Nephron (organoid): ENCODE measurements at regions not wholly inside any gene's neighbourhood (a gene's known extent, or its start where the extent isn't known, plus 50 kb on each side); places are given as distances from the start of the nearest gene placed in this dataset.

ENCODE experiments used
- H3K27ac Mint-ChIP-seq, 3 experiments: 2 replicates each; pipeline ENCODE4 v1.8.0; 2020; ENCODE audit warnings: mixed read lengths in 3 of 3, mild to moderate bottlenecking in 2 of 3, moderate library complexity in 1 of 3
- H3K27me3 Mint-ChIP-seq: 2 replicates; pipeline ENCODE4 v1.8.0; 2021; ENCODE audit warnings: low read depth, mild to moderate bottlenecking, moderate library complexity, mixed read lengths
- H3K36me3 Mint-ChIP-seq: 2 replicates; pipeline ENCODE4 v1.8.0; 2020; ENCODE audit warnings: low read depth, mixed read lengths
- H3K4me1 Mint-ChIP-seq: 2 replicates; pipeline ENCODE4 v1.8.0; 2020; ENCODE audit warnings: mixed read lengths
- H3K4me3 Mint-ChIP-seq, 3 experiments: 2 replicates each; pipeline ENCODE4 v1.8.0; 2020; ENCODE audit warnings: mild to moderate bottlenecking in 3 of 3, mixed read lengths in 3 of 3, moderate library complexity in 2 of 3
- H3K9me3 Mint-ChIP-seq: 2 replicates; pipeline ENCODE4 v1.8.0; 2020; ENCODE audit warnings: mixed read lengths
- TF ChIP-seq, protein P1 (sequence below), 3 experiments: fragments of 200-600 bp; sonication (generic); IDR thresholded peaks; one replicate each; pipeline ENCODE4 v1.5.0; 2021; ENCODE audit warnings: antibody characterized with exemption in 3 of 3; ENCODE audit not compliant: unreplicated experiment in 3 of 3

DNA sequence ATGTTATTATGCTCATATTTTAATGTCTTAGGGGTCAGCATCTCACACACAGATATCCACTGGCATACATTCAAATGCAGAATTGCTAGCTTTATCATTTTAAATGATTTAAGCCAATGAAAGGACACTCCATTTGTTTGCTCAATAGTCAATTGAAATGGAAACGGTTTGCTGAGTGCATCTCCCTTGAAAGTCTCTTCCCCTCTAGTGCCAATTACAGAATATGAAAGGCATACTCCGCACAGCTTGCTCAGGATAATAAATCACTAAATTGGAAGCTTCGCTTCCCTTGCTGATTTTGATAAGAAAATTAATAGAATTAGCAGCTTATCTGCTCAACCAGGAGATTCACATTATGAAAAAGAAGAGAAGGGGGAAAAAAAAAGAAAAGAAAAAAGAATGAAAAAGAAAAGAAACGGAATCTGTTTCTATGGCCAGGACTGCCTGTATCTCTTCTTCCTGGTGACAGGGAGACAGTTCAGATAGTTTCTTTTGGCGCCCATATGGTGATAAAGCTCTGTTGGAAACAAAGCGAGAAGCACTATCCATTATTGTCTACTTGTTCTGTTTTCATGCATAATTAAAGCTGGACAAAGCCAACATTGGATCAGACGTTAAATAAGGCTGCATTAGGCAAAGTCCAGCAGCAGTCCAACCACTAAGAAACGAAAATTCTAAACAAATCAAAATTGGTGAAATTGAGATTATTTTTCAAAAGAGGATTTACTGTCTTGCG is 225.0 kb downstream of the GXYLT1 start:
- TF ChIP-seq, protein P1, sequence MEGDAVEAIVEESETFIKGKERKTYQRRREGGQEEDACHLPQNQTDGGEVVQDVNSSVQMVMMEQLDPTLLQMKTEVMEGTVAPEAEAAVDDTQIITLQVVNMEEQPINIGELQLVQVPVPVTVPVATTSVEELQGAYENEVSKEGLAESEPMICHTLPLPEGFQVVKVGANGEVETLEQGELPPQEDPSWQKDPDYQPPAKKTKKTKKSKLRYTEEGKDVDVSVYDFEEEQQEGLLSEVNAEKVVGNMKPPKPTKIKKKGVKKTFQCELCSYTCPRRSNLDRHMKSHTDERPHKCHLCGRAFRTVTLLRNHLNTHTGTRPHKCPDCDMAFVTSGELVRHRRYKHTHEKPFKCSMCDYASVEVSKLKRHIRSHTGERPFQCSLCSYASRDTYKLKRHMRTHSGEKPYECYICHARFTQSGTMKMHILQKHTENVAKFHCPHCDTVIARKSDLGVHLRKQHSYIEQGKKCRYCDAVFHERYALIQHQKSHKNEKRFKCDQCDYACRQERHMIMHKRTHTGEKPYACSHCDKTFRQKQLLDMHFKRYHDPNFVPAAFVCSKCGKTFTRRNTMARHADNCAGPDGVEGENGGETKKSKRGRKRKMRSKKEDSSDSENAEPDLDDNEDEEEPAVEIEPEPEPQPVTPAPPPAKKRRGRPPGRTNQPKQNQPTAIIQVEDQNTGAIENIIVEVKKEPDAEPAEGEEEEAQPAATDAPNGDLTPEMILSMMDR (IDR thresholded peaks at IDR 0.05; ENCODE audit: unreplicated experiment in 3 of 3) = no peak
- Mint-ChIP-seq H3K4me1 (peaks cover 27% of the 10 kb centered on the region), H3K9me3 (no peaks in the 10 kb centered on the region), H3K36me3 (no peaks in the 10 kb centered on the region), H3K4me3 (peak overlapping the region; percentile 45 to 67 (median 66)), H3K27me3 (no peaks in the 10 kb centered on the region), H3K27ac (peak overlapping the region; percentile 10 to 71 (median 62))

DNA sequence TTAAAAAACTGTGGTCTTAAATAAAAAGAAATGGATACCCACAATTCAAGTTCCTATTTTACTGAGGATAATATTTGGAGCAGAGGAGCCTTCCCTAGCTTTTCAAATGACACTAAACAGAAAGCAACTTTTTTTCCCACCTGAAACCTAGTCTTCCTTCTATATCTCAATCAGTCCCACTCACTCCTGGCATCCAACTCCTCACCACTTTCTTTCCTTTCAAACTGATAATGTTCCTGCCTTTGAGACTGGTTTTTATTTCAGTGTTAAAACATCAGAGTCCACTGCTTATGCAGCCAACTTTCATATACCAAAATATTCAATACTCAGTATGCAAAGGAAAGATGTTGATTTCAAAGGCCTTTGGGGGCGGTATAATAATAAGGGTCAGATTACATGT is 225.6 kb downstream of the GXYLT1 start:
- Mint-ChIP-seq H3K27ac (peak overlapping the region in 1 of 3 experiments; percentile 62), H3K36me3 (no peaks in the 10 kb centered on the region), H3K4me1 (peaks cover 27% of the 10 kb centered on the region), H3K27me3 (no peaks in the 10 kb centered on the region), H3K4me3 (peak overlapping the region in 1 of 3 experiments; percentile 49), H3K9me3 (peaks cover under 1% of the 10 kb centered on the region)
- TF ChIP-seq, protein P1 (IDR thresholded peaks at IDR 0.05; ENCODE audit: unreplicated experiment in 3 of 3) = no peak

DNA sequence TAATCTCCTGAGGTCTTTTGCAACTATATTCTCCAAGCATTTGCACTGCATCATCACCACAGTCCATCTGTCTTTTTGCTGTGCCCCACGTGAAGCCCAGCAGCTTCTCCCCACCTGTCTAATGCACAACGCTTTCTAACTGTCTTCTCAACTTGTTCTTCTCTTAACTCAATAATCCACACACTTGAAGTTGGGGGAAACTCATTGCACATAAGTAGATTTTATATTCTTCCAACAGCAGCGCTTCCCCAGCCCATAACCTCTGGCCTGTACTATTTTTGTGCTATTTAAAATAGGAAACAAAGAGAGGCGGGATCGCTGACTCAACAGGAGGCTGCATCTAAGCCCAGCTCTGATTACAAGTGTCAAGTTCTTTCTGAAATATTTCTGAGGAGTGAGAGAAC is 226.7 kb downstream of the GXYLT1 start:
- Mint-ChIP-seq H3K9me3 (peaks cover 2% of the 10 kb centered on the region), H3K4me1 (peaks cover 27% of the 10 kb centered on the region), H3K4me3 (peak overlapping the region in 1 of 3 experiments; percentile 7), H3K27me3 (no peaks in the 10 kb centered on the region), H3K27ac (peak overlapping the region; percentile 2 to 31 (median 28)), H3K36me3 (no peaks in the 10 kb centered on the region)
- TF ChIP-seq, protein P1 (IDR thresholded peaks at IDR 0.05; ENCODE audit: unreplicated experiment in 3 of 3) = no peak

DNA sequence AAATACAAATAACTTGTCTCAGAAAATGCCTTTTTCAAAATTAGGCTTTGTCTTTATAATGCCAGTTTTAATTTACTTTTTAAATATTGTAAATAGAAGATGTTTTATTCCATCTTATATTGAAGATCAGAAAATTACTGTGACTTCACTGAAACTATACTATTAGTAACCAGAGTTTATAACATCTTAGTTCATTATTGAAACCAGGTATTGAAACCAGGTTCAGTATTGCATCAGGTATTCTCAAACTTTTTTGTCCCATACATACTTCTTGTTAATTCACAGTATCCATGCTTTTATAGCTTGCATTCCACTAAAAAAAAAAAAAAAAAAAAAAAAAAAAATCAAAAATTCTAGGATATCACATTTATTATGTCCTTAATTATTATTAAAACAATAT is 227.5 kb downstream of the GXYLT1 start:
- Mint-ChIP-seq H3K9me3 (peaks cover 2% of the 10 kb centered on the region), H3K27me3 (no peaks in the 10 kb centered on the region), H3K4me1 (peaks cover 27% of the 10 kb centered on the region), H3K36me3 (no peaks in the 10 kb centered on the region), H3K4me3 (no peak overlapping the region), H3K27ac (no peak overlapping the region)
- TF ChIP-seq, protein P1 (IDR thresholded peaks at IDR 0.05; ENCODE audit: unreplicated experiment in 3 of 3) = no peak

DNA sequence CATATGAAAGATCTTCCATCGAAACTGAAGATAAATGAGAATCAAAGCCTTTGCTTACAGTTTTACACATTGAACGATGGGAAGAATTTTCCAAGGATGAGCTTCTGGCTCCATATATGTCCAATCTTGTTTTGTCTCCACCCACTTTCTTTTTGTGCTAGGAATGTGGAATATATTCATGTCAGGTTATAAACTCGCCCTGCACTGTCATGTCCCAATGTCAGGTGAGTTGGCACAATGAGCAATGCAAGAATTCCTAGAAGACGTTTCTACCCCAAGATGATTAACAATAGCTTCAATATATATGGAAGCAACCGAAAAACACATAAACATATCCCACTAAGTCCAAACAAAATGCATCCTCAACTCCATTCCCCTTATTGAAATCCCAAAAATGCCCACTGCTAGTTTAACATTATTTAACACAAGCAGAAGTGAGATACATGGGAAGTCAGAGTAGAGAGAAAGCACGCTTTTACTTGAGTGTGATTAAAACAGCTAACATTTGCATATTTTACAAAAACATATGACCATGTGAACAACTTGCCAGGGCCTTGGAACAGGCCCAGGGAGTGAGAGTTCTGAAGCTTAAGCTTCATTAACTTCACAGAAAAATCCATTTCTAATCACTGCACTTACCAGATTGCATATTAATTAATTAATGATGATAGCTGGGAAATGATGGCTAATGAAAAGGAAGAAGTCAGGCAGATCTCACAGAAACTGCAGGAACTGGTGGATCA is 233.9 kb downstream of the GXYLT1 start:
- Mint-ChIP-seq H3K4me1 (no peaks in the 10 kb centered on the region), H3K27me3 (no peaks in the 10 kb centered on the region), H3K36me3 (no peaks in the 10 kb centered on the region), H3K27ac (no peak overlapping the region), H3K9me3 (peaks cover 2% of the 10 kb centered on the region), H3K4me3 (no peak overlapping the region)
- TF ChIP-seq, protein P1 (IDR thresholded peaks at IDR 0.05; ENCODE audit: unreplicated experiment in 3 of 3) = no peak
